ENCODE measurements at regions not wholly inside any gene's neighbourhood (a gene's known extent, or its start where the extent isn't known, plus 50 kb on each side); places are given as distances from the start of the nearest gene placed in this dataset.

GRCh38 chr1:218848009-218848408 is 325.7 kb upstream of the LYPLAL1 start:
- no peaks in the 10 kb centered on the region for H3K9me3 Mint-ChIP-seq
- DNase-seq (ENCODE audit: extremely low spot score, unreplicated experiment) = no peak
- no peak for TF ChIP-seq CTCF (conservative IDR thresholded peaks at IDR 0.05)
- H3K4me3 Mint-ChIP-seq = no peak overlapping the region
- H3K27me3 Mint-ChIP-seq = peaks cover 6% of the 10 kb centered on the region
- H3K27ac Mint-ChIP-seq = no peak overlapping the region
- peaks cover 12% of the 10 kb centered on the region for H3K4me1 Mint-ChIP-seq (ENCODE audit: unreplicated experiment)
- H3K36me3 Mint-ChIP-seq = no peaks in the 10 kb centered on the region

GRCh38 chr1:218850367-218850766 is 323.3 kb upstream of the LYPLAL1 start:
- H3K4me3 Mint-ChIP-seq = no peak overlapping the region
- H3K36me3 Mint-ChIP-seq = no peaks in the 10 kb centered on the region

GRCh38 chr1:218851586-218851985 is 322.1 kb upstream of the LYPLAL1 start:
- no peak for DNase-seq (ENCODE audit: extremely low spot score, unreplicated experiment)
- Mint-ChIP-seq H3K4me1 (ENCODE audit: unreplicated experiment) (peaks cover 12% of the 10 kb centered on the region), H3K27me3 (peaks cover 6% of the 10 kb centered on the region), H3K36me3 (no peaks in the 10 kb centered on the region), H3K4me3 (no peak overlapping the region), H3K27ac (no peak overlapping the region), H3K9me3 (no peaks in the 10 kb centered on the region)
- TF ChIP-seq CTCF (conservative IDR thresholded peaks at IDR 0.05) = no peak

More at GRCh38 chr1:218850367-218850766, 323.3 kb upstream of the LYPLAL1 start:
- Mint-ChIP-seq H3K4me1 (ENCODE audit: unreplicated experiment) (peaks cover 12% of the 10 kb centered on the region), H3K9me3 (no peaks in the 10 kb centered on the region), H3K27ac (no peak overlapping the region), H3K27me3 (peaks cover 11% of the 10 kb centered on the region)
- no peak for TF ChIP-seq CTCF (conservative IDR thresholded peaks at IDR 0.05)
- no peak for DNase-seq (ENCODE audit: extremely low spot score, unreplicated experiment)

- H3K9me3 Mint-ChIP-seq = no peaks in the 10 kb centered on the region
- peaks cover 6% of the 10 kb centered on the region for H3K27me3 Mint-ChIP-seq
- no peak for TF ChIP-seq CTCF (conservative IDR thresholded peaks at IDR 0.05)
- no peaks in the 10 kb centered on the region for H3K36me3 Mint-ChIP-seq
- DNase-seq (ENCODE audit: extremely low spot score, unreplicated experiment) = no peak
- no peak overlapping the region for H3K4me3 Mint-ChIP-seq
- peaks cover 10% of the 10 kb centered on the region for H3K4me1 Mint-ChIP-seq (ENCODE audit: unreplicated experiment)
- no peak overlapping the region for H3K27ac Mint-ChIP-seq
These were observed 321.2 kb upstream of the LYPLAL1 start for GRCh38 chr1:218852527-218852926.

DNA sequence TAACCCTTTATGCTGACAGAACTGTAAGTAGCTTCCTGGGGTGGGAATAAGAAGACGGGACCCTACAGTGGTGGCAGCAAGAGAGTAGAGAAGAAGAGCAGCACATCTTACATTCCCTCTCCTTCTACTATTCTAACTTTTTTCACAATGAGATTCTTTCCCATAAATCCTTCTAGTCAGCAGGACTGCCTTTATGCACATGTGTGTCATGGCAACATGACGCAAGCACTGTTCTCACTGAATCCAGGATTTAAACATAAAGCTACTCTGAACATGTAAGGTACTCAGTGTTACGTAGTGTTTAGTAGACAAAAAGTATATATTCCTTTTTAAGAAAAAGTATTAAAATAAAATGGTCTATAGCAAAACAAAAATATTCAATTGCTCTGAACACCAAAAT is 309.7 kb upstream of the LYPLAL1 start:
- no peak for DNase-seq (ENCODE audit: extremely low spot score, unreplicated experiment)
- Mint-ChIP-seq H3K9me3 (no peaks in the 10 kb centered on the region), H3K4me3 (no peak overlapping the region), H3K4me1 (ENCODE audit: unreplicated experiment) (peaks cover 6% of the 10 kb centered on the region), H3K36me3 (no peaks in the 10 kb centered on the region), H3K27ac (no peak overlapping the region), H3K27me3 (peaks cover under 1% of the 10 kb centered on the region)
- TF ChIP-seq CTCF (conservative IDR thresholded peaks at IDR 0.05) = no peak

DNA sequence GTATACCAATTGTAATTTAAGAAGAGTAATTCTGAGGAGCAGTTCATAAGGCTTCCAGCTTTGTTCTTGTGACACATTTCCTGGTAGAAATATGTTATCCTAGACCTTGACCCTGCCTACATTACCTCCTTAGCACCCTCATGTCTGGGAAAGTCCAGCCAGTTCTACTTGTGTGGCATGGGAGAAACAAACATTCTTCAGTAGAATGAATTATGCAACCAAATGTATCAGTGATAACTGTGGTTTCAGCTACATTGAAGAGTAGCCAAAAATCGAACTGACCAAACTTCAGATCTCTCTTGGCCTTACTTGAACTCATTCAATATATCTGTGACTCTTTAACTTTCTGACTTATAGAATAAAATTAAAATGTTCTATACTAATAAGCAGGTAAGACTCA is 308.1 kb upstream of the LYPLAL1 start:
- H3K27ac Mint-ChIP-seq = no peak overlapping the region
- no peak overlapping the region for H3K4me3 Mint-ChIP-seq
- no peak for TF ChIP-seq CTCF (conservative IDR thresholded peaks at IDR 0.05)
- peaks cover 7% of the 10 kb centered on the region for H3K9me3 Mint-ChIP-seq
- no peak for DNase-seq (ENCODE audit: extremely low spot score, unreplicated experiment)
- no peaks in the 10 kb centered on the region for H3K27me3 Mint-ChIP-seq
- no peaks in the 10 kb centered on the region for H3K36me3 Mint-ChIP-seq
- H3K4me1 Mint-ChIP-seq (ENCODE audit: unreplicated experiment) = peaks cover 6% of the 10 kb centered on the region
